NT2/D1 (cell line): ENCODE measurements at regions not wholly inside any gene's neighbourhood (a gene's known extent, or its start where the extent isn't known, plus 50 kb on each side); places are given as distances from the start of the nearest gene placed in this dataset.

Source experiments
- DNase-seq: peaks from one replicate; pipeline ENCODE4 v3.0.0-alpha.2; 2011; ENCODE audit warnings: low read depth, low spot score
- H3K27me3 ChIP-seq: 2 replicates; pipeline ENCODE4 v1.6.0; 2011; ENCODE audit warnings: mild to moderate bottlenecking; ENCODE audit not compliant: insufficient read length, insufficient read depth
- H3K36me3 ChIP-seq: 2 replicates; pipeline ENCODE4 v1.6.1; 2011; ENCODE audit warnings: mild to moderate bottlenecking, low read length, mixed read lengths; ENCODE audit not compliant: insufficient read depth, insufficient read length
- H3K4me1 ChIP-seq: 2 replicates; pipeline ENCODE4 v1.5.1; 2011; ENCODE audit not compliant: insufficient read depth, insufficient read length
- H3K4me3 ChIP-seq: 2 replicates; pipeline ENCODE4 v1.5.1; 2011; ENCODE audit warnings: low read depth; ENCODE audit not compliant: insufficient read length
- H3K9ac ChIP-seq: 2 replicates; pipeline ENCODE4 v1.6.0; 2011; ENCODE audit warnings: low read depth; ENCODE audit not compliant: insufficient read length
- H3K9me3 ChIP-seq: 2 replicates; pipeline ENCODE4 v1.5.1; 2011; ENCODE audit warnings: mild to moderate bottlenecking, low read length; ENCODE audit not compliant: insufficient read depth
- SUZ12 ChIP-seq: IDR thresholded peaks from 2 replicates; pipeline ENCODE4 v1.6.1; 2011; ENCODE audit not compliant: insufficient read length, insufficient read depth; ENCODE audit errors: extremely low read depth
- YY1 ChIP-seq: IDR thresholded peaks from 2 replicates; pipeline ENCODE4 v1.6.1; 2011; ENCODE audit not compliant: insufficient read length, insufficient read depth
- ZNF274 ChIP-seq: IDR thresholded peaks from 2 replicates; pipeline ENCODE4 v1.6.1; 2011; ENCODE audit warnings: mild to moderate bottlenecking, low read depth, low read length

GRCh38 chr5:144983101-144983500 lies 812.4 kb downstream of the KCTD16 start:
- H3K4me1 ChIP-seq: no peaks in the 10 kb centered on the region
- no peaks in the 10 kb centered on the region for H3K36me3 ChIP-seq
- no peak for DNase-seq
- H3K9ac ChIP-seq: no peak overlapping the region
- H3K9me3 ChIP-seq: no peaks in the 10 kb centered on the region
- no peaks in the 10 kb centered on the region for H3K27me3 ChIP-seq
- H3K4me3 ChIP-seq: no peak overlapping the region
- TF ChIP-seq SUZ12 (no peak), ZNF274 (no peak), YY1 (no peak)

GRCh38 chr5:144979516-144980264 lies 809.0 kb downstream of the KCTD16 start:
- DNase-seq: no peak
- H3K4me1 ChIP-seq: no peaks in the 10 kb centered on the region
- no peaks in the 10 kb centered on the region for H3K27me3 ChIP-seq
- H3K4me3 ChIP-seq: no peak overlapping the region
- no peak for TF ChIP-seq YY1
- no peak for TF ChIP-seq SUZ12
- TF ChIP-seq ZNF274: no peak
- no peaks in the 10 kb centered on the region for H3K36me3 ChIP-seq
- peaks cover 7% of the 10 kb centered on the region; the same call in 1 of the 2 replicates for H3K9me3 ChIP-seq
- no peak overlapping the region for H3K9ac ChIP-seq

- H3K9ac ChIP-seq: no peak overlapping the region
- no peak for DNase-seq
- TF ChIP-seq SUZ12 (no peak), YY1 (no peak), ZNF274 (no peak)
Measured at GRCh38 chr5:144972317-144972716, 801.6 kb downstream of the KCTD16 start.

GRCh38 chr5:144971108-144971850 lies 800.6 kb downstream of the KCTD16 start:
- DNase-seq: no peak
- TF ChIP-seq SUZ12 (no peak), YY1 (no peak), ZNF274 (no peak)
- no peak overlapping the region for H3K9ac ChIP-seq

More at GRCh38 chr5:144972317-144972716, 801.6 kb downstream of the KCTD16 start:
- H3K36me3 ChIP-seq: no peaks in the 10 kb centered on the region
- no peaks in the 10 kb centered on the region for H3K4me1 ChIP-seq
- no peak overlapping the region for H3K4me3 ChIP-seq
- no peaks in the 10 kb centered on the region for H3K27me3 ChIP-seq
- peaks cover 7% of the 10 kb centered on the region; the same call in 1 of the 2 replicates for H3K9me3 ChIP-seq

GRCh38 chr5:144960296-144960695 lies 789.6 kb downstream of the KCTD16 start:
- no peak overlapping the region for H3K9ac ChIP-seq
- H3K9me3 ChIP-seq: no peaks in the 10 kb centered on the region
- no peaks in the 10 kb centered on the region for H3K36me3 ChIP-seq
- TF ChIP-seq ZNF274 (no peak), SUZ12 (no peak), YY1 (no peak)
- H3K4me1 ChIP-seq: no peaks in the 10 kb centered on the region
- H3K4me3 ChIP-seq: no peak overlapping the region
- H3K27me3 ChIP-seq: no peaks in the 10 kb centered on the region
- DNase-seq: no peak

More at GRCh38 chr5:144971108-144971850, 800.6 kb downstream of the KCTD16 start:
- Histone ChIP-seq H3K9me3 (peaks cover 7% of the 10 kb centered on the region; the same call in 1 of the 2 replicates), H3K36me3 (no peaks in the 10 kb centered on the region), H3K4me1 (no peaks in the 10 kb centered on the region), H3K27me3 (no peaks in the 10 kb centered on the region), H3K4me3 (no peak overlapping the region)

GRCh38 chr5:144958002-144958401 lies 787.3 kb downstream of the KCTD16 start:
- Histone ChIP-seq H3K9ac (no peak overlapping the region), H3K9me3 (no peaks in the 10 kb centered on the region), H3K4me1 (no peaks in the 10 kb centered on the region), H3K36me3 (no peaks in the 10 kb centered on the region), H3K27me3 (no peaks in the 10 kb centered on the region), H3K4me3 (no peak overlapping the region)
- no peak for TF ChIP-seq SUZ12
- TF ChIP-seq ZNF274: no peak
- no peak for TF ChIP-seq YY1
- no peak for DNase-seq

- H3K9ac ChIP-seq: no peak overlapping the region
- no peaks in the 10 kb centered on the region for H3K27me3 ChIP-seq
- H3K4me3 ChIP-seq: no peak overlapping the region
- no peaks in the 10 kb centered on the region for H3K4me1 ChIP-seq
- no peaks in the 10 kb centered on the region for H3K9me3 ChIP-seq
- no peaks in the 10 kb centered on the region for H3K36me3 ChIP-seq
- TF ChIP-seq SUZ12 (no peak), YY1 (no peak), ZNF274 (no peak)
- DNase-seq: no peak
Measured at GRCh38 chr5:144950996-144951395, 780.3 kb downstream of the KCTD16 start.
